C4-2B (cell line): ENCODE measurements at regions not wholly inside any gene's neighbourhood (a gene's known extent, or its start where the extent isn't known, plus 50 kb on each side); places are given as distances from the start of the nearest gene placed in this dataset.

Source experiments
- ZFX ChIP-seq: fragments of 450-650 bp; IDR thresholded peaks from 2 replicates; pipeline ENCODE4 v1.6.1; 2017
- TF ChIP-seq, protein P1 (sequence below): fragments of 450-650 bp; conservative IDR thresholded peaks from 2 replicates; pipeline ENCODE4 v1.5.1; 2017; ENCODE audit warnings: mild to moderate bottlenecking

DNA sequence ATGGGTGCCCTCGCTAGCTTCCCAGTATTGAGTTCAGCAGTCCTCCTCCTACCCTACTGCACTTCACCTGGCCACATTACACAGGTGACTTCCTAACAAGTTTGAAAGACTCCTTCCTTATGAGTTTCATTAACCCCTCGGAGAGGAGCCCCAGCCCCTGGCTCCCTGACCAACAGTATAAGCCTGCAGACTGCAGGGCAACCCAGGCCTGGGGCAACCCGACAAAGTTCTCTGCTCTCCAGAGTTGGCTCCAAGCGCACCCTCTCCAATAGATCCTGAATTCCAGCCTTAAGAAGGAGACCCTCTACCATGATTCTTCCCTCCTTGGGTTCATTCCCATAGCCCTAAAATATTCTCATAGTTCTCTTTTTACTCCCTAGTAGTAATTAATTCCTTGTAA lies 1162.8 kb upstream of the TMEFF2 start:
- TF ChIP-seq, protein P1, sequence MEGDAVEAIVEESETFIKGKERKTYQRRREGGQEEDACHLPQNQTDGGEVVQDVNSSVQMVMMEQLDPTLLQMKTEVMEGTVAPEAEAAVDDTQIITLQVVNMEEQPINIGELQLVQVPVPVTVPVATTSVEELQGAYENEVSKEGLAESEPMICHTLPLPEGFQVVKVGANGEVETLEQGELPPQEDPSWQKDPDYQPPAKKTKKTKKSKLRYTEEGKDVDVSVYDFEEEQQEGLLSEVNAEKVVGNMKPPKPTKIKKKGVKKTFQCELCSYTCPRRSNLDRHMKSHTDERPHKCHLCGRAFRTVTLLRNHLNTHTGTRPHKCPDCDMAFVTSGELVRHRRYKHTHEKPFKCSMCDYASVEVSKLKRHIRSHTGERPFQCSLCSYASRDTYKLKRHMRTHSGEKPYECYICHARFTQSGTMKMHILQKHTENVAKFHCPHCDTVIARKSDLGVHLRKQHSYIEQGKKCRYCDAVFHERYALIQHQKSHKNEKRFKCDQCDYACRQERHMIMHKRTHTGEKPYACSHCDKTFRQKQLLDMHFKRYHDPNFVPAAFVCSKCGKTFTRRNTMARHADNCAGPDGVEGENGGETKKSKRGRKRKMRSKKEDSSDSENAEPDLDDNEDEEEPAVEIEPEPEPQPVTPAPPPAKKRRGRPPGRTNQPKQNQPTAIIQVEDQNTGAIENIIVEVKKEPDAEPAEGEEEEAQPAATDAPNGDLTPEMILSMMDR, result no peak
- TF ChIP-seq ZFX, result no peak
